K562 (cell line): ENCODE measurements at regions not wholly inside any gene's neighbourhood (a gene's known extent, or its start where the extent isn't known, plus 50 kb on each side); places are given as distances from the start of the nearest gene placed in this dataset.
A peak's percentile ranks its signal among the peaks of the same experiment; 100 is the strongest.

Experiments used
- ATAC-seq: fragments of 200-7000 bp; cut with Tn5 transposase; 3 replicates; pipeline ENCODE4 v1.9.1; 2020; ENCODE audit warnings: moderate library complexity
- BruUV-seq: library from RNA; stranded (reverse); fragments of 400-500 nt; replicated peaks from 2 replicates; lab custom pipeline; 2021; lab: Mats Ljungman, UMichigan
- CTCF ChIA-PET: fragments of 300-600 bp; formaldehyde crosslinking; extraction: SDS; loops from one replicate; lab custom pipeline; 2021; ENCODE audit warnings: low intra/inter-chr PET ratio; lab: Yijun Ruan, JAX
- POLR2A ChIA-PET: fragments of 300-600, 350-650 bp; sonication (Branson Sonifier 250); formaldehyde crosslinking; extraction: SDS; loops from one replicate; lab custom pipeline; 2021; ENCODE audit warnings: antibody characterized with exemption, inconsistent platforms; lab: Yijun Ruan, JAX
- DNase-seq, 4 experiments: peaks; one replicate each; pipeline versions ENCODE4 v3.0.0 to v3.0.0-alpha.2; 2011 to 2018; ENCODE audit warnings: low spot score in 3 of 4, mixed read lengths in 3 of 4; ENCODE audit errors: extremely low read depth in 1 of 4
- FAIRE-seq: peaks from 2 replicates; lab custom pipeline; 2011; peaks lifted over from hg19 to GRCh38; lab: Jason Lieb, UNC
- H2AFZ ChIP-seq: 2 replicates; pipeline ENCODE4 v1.6.0; 2011; ENCODE audit warnings: low read depth, low read length, control low read depth, inconsistent platforms
- H3K27ac ChIP-seq: fragments of 200-600 bp; 3 replicates; pipeline ENCODE4 v1.8.0; 2011; ENCODE audit warnings: low read depth, mild to moderate bottlenecking, control low read depth, inconsistent platforms, low read length, moderate library complexity, mixed read lengths; ENCODE audit errors: extremely low read depth
- H3K27me3 ChIP-seq, 2 experiments: fragments of 300-600 bp in 1 of 2; 2 replicates in 1 of 2; 3 replicates in 1 of 2; pipeline versions ENCODE4 v1.6.0 to v1.8.0; 2011; ENCODE audit warnings: inconsistent platforms in 2 of 2, low read length in 2 of 2, mild to moderate bottlenecking in 1 of 2, mixed read lengths in 1 of 2, moderate library complexity in 1 of 2; ENCODE audit not compliant: control insufficient read depth in 2 of 2, insufficient read depth in 2 of 2
- H3K36me3 ChIP-seq: fragments of 300-600 bp; 3 replicates; pipeline ENCODE4 v1.8.0; 2011; ENCODE audit warnings: mild to moderate bottlenecking, low read length, inconsistent platforms; ENCODE audit not compliant: control insufficient read depth, insufficient read depth
- H3K4me1 ChIP-seq, 2 experiments: fragments of 200-600 bp in 1 of 2; replicated peaks in 1 of 2; 2 replicates in 1 of 2; 3 replicates in 1 of 2; pipeline versions ENCODE4 v1.5.1 to v1.8.0; 2011; ENCODE audit warnings: inconsistent platforms in 2 of 2, low read length in 2 of 2, mild to moderate bottlenecking in 1 of 2, mixed read lengths in 1 of 2, moderate library complexity in 1 of 2; ENCODE audit not compliant: control insufficient read depth in 2 of 2, insufficient read depth in 2 of 2
- H3K4me2 ChIP-seq: 2 replicates; pipeline ENCODE4 v1.6.1; 2011; ENCODE audit warnings: low read length, control low read depth, inconsistent platforms, mixed read lengths; ENCODE audit not compliant: insufficient read depth
- H3K4me3 ChIP-seq: fragments of 200-600 bp; sonication (generic), shearing (Covaris generic); 2 replicates; pipeline ENCODE4 v1.5.1; 2016; ENCODE audit warnings: control low read depth, inconsistent platforms
- H3K79me2 ChIP-seq: fragments of 200-600 bp; 3 replicates; pipeline ENCODE4 v1.8.0; 2011; ENCODE audit warnings: low read length, inconsistent platforms; ENCODE audit not compliant: control insufficient read depth, insufficient read depth
- H3K9ac ChIP-seq, 2 experiments: 2 replicates each; pipeline versions ENCODE4 v1.6.0 to v1.6.1; 2011; ENCODE audit warnings: low read depth in 2 of 2, low read length in 2 of 2, control low read depth in 1 of 2, inconsistent platforms in 1 of 2, mild to moderate bottlenecking in 1 of 2, mixed read lengths in 1 of 2; ENCODE audit not compliant: insufficient read depth in 1 of 2
- H3K9me1 ChIP-seq: one replicate; pipeline ENCODE4 v1.6.0; 2011; ENCODE audit warnings: inconsistent platforms, mild to moderate bottlenecking, low read length, moderate library complexity; ENCODE audit not compliant: control insufficient read depth, insufficient read depth
- H3K9me3 ChIP-seq: replicated peaks from 2 replicates; pipeline ENCODE4 v1.5.1; 2011; ENCODE audit warnings: low read depth, low read length, inconsistent platforms; ENCODE audit not compliant: control insufficient read depth, insufficient read depth
- H4K20me1 ChIP-seq: replicated peaks from 2 replicates; pipeline ENCODE4 v1.6.1; 2011; ENCODE audit warnings: low read length, inconsistent platforms, mixed read lengths; ENCODE audit not compliant: control insufficient read depth, insufficient read depth
- CTCF ChIP-seq, 3 experiments: IDR thresholded peaks in 2 of 3; conservative IDR thresholded peaks in 1 of 3; 2 replicates each; pipeline ENCODE4 v1.5.1; 2011 to 2012; ENCODE audit warnings: low read length in 3 of 3, mild to moderate bottlenecking in 3 of 3, control low read depth in 2 of 3, improper control_type of control experiment in 1 of 3, inconsistent platforms in 1 of 3, low read depth in 1 of 3, mixed read lengths in 1 of 3, moderate library complexity in 1 of 3; ENCODE audit not compliant: insufficient read depth in 2 of 3
- DMBX1 ChIP-seq: fragments of 250-450 bp; sonication (Bioruptor Pico); IDR thresholded peaks from 2 replicates; pipeline ENCODE4 v1.8.0; 2022; ENCODE audit warnings: inconsistent platforms, mild to moderate bottlenecking, moderate library complexity, borderline replicate concordance
- KLF10 ChIP-seq: fragments of 250-450 bp; sonication (Bioruptor Pico); IDR thresholded peaks from 2 replicates; pipeline ENCODE4 v1.6.1; 2021; ENCODE audit warnings: matching md5 sums
- NFE2 ChIP-seq: IDR thresholded peaks from 2 replicates; pipeline ENCODE4 v1.6.1; 2014; ENCODE audit warnings: antibody characterized with exemption, low read depth
- NFRKB ChIP-seq: fragments of 450-650 bp; IDR thresholded peaks from 2 replicates; pipeline ENCODE4 v1.6.1; 2016; ENCODE audit warnings: low read depth
- PPARD ChIP-seq: fragments of 250-450 bp; sonication (Bioruptor Pico); IDR thresholded peaks from 2 replicates; pipeline ENCODE4 v1.8.0; 2022; ENCODE audit warnings: inconsistent platforms, mild to moderate bottlenecking, moderate library complexity
- RAD21 ChIP-seq, 2 experiments: fragments of 250-450 bp in 1 of 2; fragments of 450-650 bp in 1 of 2; sonication (Bioruptor Pico) in 1 of 2; formaldehyde crosslinking in 1 of 2; IDR thresholded peaks in 1 of 2; conservative IDR thresholded peaks in 1 of 2; 2 replicates each; pipeline versions ENCODE4 v1.4.0 to v1.8.0; 2020 to 2022; ENCODE audit warnings: mild to moderate bottlenecking in 2 of 2, moderate library complexity in 1 of 2
- STAT6 ChIP-seq: sonication (generic); formaldehyde crosslinking; IDR thresholded peaks from 2 replicates; pipeline ENCODE4 v1.8.1; 2023; ENCODE audit warnings: mild to moderate bottlenecking, missing genetic modification reagents
- THRB ChIP-seq: fragments of 450-650 bp; formaldehyde crosslinking; conservative IDR thresholded peaks from 2 replicates; pipeline ENCODE4 v1.4.0; 2022; ENCODE audit warnings: mild to moderate bottlenecking, missing genetic modification characterization
- WGBS: fragments of 100-300 bp; shearing (Covaris generic); methylation state at CpG from one replicate; pipeline ENCODE4 v1.1.6; 2016; ENCODE audit warnings: low coverage, mixed read lengths; ENCODE audit not compliant: insufficient coverage; ENCODE audit errors: missing lambda C conversion rate; 5-methylcytosine and 5-hydroxymethylcytosine counted together
- in situ Hi-C: fragments of 300-500 bp; cut with MboI; formaldehyde crosslinking; loops from 4 replicates; pipeline ENCODE4 v1.15.0; 2018; ENCODE audit warnings: inconsistent platforms, mixed read lengths
- intact Hi-C: fragments of 100-400 bp; cut with micrococcal nuclease; formaldehyde crosslinking; loops from 2 replicates; pipeline ENCODE4 v1.14.2; 2022
- TF ChIP-seq, protein P1 (sequence below), 2 experiments: fragments of 450-650 bp; conservative IDR thresholded peaks; 2 replicates each; pipeline ENCODE4 v1.6.1; 2017; ENCODE audit warnings: mild to moderate bottlenecking in 2 of 2, moderate library complexity in 2 of 2
- TF ChIP-seq, protein P2 (sequence below): fragments of 450-650 bp; IDR thresholded peaks from 2 replicates; pipeline ENCODE4 v1.6.1; 2016

GRCh38 chr19:31548941-31549340 lies 199.7 kb upstream of the TSHZ3 start:
- FAIRE-seq (no peak), DNase-seq (peak in 2 of 4 experiments; percentile 14 to 17), ATAC-seq (no peak)
- H3K4me2 ChIP-seq: no peak overlapping the region
- no peaks in the 10 kb centered on the region for H3K79me2 ChIP-seq
- intact Hi-C loops: no loop called here
- ChIA-PET POLR2A (no interaction called here), CTCF (interaction anchor here (1.4 kb wide), 1 partner anchor 866 kb away, joined by 3 read pairs; no protein-coding TSS in a partner anchor)
- no peaks in the 10 kb centered on the region for H3K27me3 ChIP-seq
- H3K4me1 ChIP-seq: no peaks in the 10 kb centered on the region; a peak in 1 of 5 replicates
- in situ Hi-C loops: no loop called here
- BruUV-seq: no TSS peak
- no peaks in the 10 kb centered on the region for H3K9me3 ChIP-seq
- H3K9me1 ChIP-seq: peaks cover 3% of the 10 kb centered on the region
- H3K36me3 ChIP-seq: no peaks in the 10 kb centered on the region
- no peak overlapping the region for H2AFZ ChIP-seq
- WGBS: 0% methylated on average over 3 of the region's 4 CpGs
- H3K27ac ChIP-seq: no peak overlapping the region
- H4K20me1 ChIP-seq: no peaks in the 10 kb centered on the region
- H3K4me3 ChIP-seq: no peak overlapping the region
- no peak overlapping the region for H3K9ac ChIP-seq
- peak in 2 of 3 experiments; percentile 46 to 54; a peak in 4 of 6 replicates for TF ChIP-seq CTCF (IDR thresholded peaks at IDR 0.05 in 2 of 3, conservative IDR thresholded peaks at IDR 0.05 in 1 of 3; ENCODE audit: insufficient read depth in 2 of 3, low read depth in 1 of 3, low read length in 3 of 3)
- TF ChIP-seq, protein P1, sequence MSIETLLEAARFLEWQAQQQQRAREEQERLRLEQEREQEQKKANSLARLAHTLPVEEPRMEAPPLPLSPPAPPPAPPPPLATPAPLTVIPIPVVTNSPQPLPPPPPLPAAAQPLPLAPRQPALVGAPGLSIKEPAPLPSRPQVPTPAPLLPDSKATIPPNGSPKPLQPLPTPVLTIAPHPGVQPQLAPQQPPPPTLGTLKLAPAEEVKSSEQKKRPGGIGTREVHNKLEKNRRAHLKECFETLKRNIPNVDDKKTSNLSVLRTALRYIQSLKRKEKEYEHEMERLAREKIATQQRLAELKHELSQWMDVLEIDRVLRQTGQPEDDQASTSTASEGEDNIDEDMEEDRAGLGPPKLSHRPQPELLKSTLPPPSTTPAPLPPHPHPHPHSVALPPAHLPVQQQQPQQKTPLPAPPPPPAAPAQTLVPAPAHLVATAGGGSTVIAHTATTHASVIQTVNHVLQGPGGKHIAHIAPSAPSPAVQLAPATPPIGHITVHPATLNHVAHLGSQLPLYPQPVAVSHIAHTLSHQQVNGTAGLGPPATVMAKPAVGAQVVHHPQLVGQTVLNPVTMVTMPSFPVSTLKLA (conservative IDR thresholded peaks at IDR 0.05): no peak
- TF ChIP-seq, protein P2, sequence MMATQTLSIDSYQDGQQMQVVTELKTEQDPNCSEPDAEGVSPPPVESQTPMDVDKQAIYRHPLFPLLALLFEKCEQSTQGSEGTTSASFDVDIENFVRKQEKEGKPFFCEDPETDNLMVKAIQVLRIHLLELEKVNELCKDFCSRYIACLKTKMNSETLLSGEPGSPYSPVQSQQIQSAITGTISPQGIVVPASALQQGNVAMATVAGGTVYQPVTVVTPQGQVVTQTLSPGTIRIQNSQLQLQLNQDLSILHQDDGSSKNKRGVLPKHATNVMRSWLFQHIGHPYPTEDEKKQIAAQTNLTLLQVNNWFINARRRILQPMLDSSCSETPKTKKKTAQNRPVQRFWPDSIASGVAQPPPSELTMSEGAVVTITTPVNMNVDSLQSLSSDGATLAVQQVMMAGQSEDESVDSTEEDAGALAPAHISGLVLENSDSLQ: no peak
- no peak for TF ChIP-seq PPARD
- no peak for TF ChIP-seq NFRKB
- no peak for TF ChIP-seq THRB
- 0 out of 4 replicates have a peak, but pooled peaks of 1 of the 2 experiments have one; percentile 36 for TF ChIP-seq RAD21 (CRISPR knock-in tag; conservative IDR thresholded peaks at IDR 0.05 in 1 of 2, IDR thresholded peaks at IDR 0.05 in 1 of 2)
- TF ChIP-seq NFE2: no peak
- TF ChIP-seq STAT6: no peak
- no peak for TF ChIP-seq KLF10 (CRISPR knock-in tag)
- no peak for TF ChIP-seq DMBX1 (CRISPR knock-in tag)
